Spleen (tissue), 7 donors: ENCODE measurements at regions not wholly inside any gene's neighbourhood (a gene's known extent, or its start where the extent isn't known, plus 50 kb on each side); places are given as distances from the start of the nearest gene placed in this dataset.

Experiments
- POLR2A ChIP-seq, 3 donors: fragments of 450-650 bp; IDR thresholded peaks; one replicate each; pipeline ENCODE4 v1.5.1; 2017; ENCODE audit warnings: antibody characterized with exemption in 3 of 3, mild to moderate bottlenecking in 1 of 3
- POLR2AphosphoS5 ChIP-seq, 3 donors: sonication (generic); formaldehyde crosslinking; IDR thresholded peaks; one replicate each; pipeline ENCODE4 v1.5.1; 2017; ENCODE audit warnings: antibody characterized with exemption in 3 of 3
- TF ChIP-seq, protein P1 (sequence below), 11 experiments: fragments of 200-600 bp in 7 of 11; fragments of 450-650 bp in 4 of 11; sonication (generic) in 4 of 11; IDR thresholded peaks in 8 of 11; conservative IDR thresholded peaks in 3 of 11; 1 replicate in 7 of 11; 2 replicates in 4 of 11; pipeline versions ENCODE4 v1.4.0 to v1.8.0; 2016 to 2021; ENCODE audit warnings: antibody characterized with exemption in 11 of 11, inconsistent platforms in 4 of 11, mild to moderate bottlenecking in 1 of 11
- donor health status: DM: no; HTN: no; CAD: no; lungs with moderate emphysema.
- donor health status: DM: no; HTN: no; CAD: no.
- donor health status: DM: no; HTN: no; CAD: no.

GRCh38 chr15:69693059-69693458 lies 240.4 kb downstream of the RPLP1 start:
- TF ChIP-seq, protein P1, sequence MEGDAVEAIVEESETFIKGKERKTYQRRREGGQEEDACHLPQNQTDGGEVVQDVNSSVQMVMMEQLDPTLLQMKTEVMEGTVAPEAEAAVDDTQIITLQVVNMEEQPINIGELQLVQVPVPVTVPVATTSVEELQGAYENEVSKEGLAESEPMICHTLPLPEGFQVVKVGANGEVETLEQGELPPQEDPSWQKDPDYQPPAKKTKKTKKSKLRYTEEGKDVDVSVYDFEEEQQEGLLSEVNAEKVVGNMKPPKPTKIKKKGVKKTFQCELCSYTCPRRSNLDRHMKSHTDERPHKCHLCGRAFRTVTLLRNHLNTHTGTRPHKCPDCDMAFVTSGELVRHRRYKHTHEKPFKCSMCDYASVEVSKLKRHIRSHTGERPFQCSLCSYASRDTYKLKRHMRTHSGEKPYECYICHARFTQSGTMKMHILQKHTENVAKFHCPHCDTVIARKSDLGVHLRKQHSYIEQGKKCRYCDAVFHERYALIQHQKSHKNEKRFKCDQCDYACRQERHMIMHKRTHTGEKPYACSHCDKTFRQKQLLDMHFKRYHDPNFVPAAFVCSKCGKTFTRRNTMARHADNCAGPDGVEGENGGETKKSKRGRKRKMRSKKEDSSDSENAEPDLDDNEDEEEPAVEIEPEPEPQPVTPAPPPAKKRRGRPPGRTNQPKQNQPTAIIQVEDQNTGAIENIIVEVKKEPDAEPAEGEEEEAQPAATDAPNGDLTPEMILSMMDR (IDR thresholded peaks at IDR 0.05 in 8 of 11, conservative IDR thresholded peaks at IDR 0.05 in 3 of 11), result no peak
- TF ChIP-seq POLR2AphosphoS5 (IDR thresholded peaks at IDR 0.05) (no peak), POLR2A (IDR thresholded peaks at IDR 0.05) (no peak)
